Naive thymus-derived CD8-positive, alpha-beta T cell (primary cell): ENCODE measurements at regions not wholly inside any gene's neighbourhood (a gene's known extent, or its start where the extent isn't known, plus 50 kb on each side); places are given as distances from the start of the nearest gene placed in this dataset.

Experiments
- ATAC-seq, 2 donors: fragments of 150-1000 bp; cut with Tn5 transposase in 1 of 2; sonication (Bioruptor Pico), chemical (Tn5 transposase) in 1 of 2; 1 replicate in 1 of 2; 2 replicates in 1 of 2; pipeline ENCODE4 v1.10.0; 2021; ENCODE audit warnings: mild to moderate bottlenecking in 2 of 2, moderate library complexity in 2 of 2
- POLR2A ChIA-PET: fragments of 350-600 bp; sonication (Branson Sonifier 250); formaldehyde crosslinking; loops from one replicate; lab custom pipeline; 2021; ENCODE audit warnings: antibody characterized with exemption; lab: Charles Lee
- DNase-seq, 10 donors: peaks; one replicate each; pipeline versions ENCODE4 v3.0.0 to v3.0.0-alpha.2; 2020 to 2022
- H3K27ac Mint-ChIP-seq, 10 donors: one replicate each; pipeline ENCODE4 v1.8.0; 2020 to 2022; ENCODE audit warnings: mild to moderate bottlenecking in 10 of 10, mixed read lengths in 10 of 10, moderate library complexity in 4 of 10, inconsistent platforms in 1 of 10
- H3K27me3 Mint-ChIP-seq, 5 donors: one replicate each; pipeline ENCODE4 v1.8.0; 2021 to 2022; ENCODE audit warnings: mixed read lengths in 5 of 5
- H3K36me3 Mint-ChIP-seq, 3 donors: one replicate each; pipeline ENCODE4 v1.8.0; 2020 to 2022; ENCODE audit warnings: mixed read lengths in 3 of 3, mild to moderate bottlenecking in 2 of 3, inconsistent platforms in 1 of 3
- H3K4me1 Mint-ChIP-seq, 4 donors: one replicate each; pipeline ENCODE4 v1.8.0; 2021 to 2022; ENCODE audit warnings: mixed read lengths in 4 of 4
- H3K4me3 Mint-ChIP-seq, 10 donors: one replicate each; pipeline ENCODE4 v1.8.0; 2020 to 2022; ENCODE audit warnings: mild to moderate bottlenecking in 10 of 10, mixed read lengths in 10 of 10, moderate library complexity in 6 of 10, inconsistent platforms in 1 of 10
- H3K9me3 Mint-ChIP-seq, 9 donors: one replicate each; pipeline ENCODE4 v1.8.0; 2020 to 2022; ENCODE audit warnings: mixed read lengths in 9 of 9, mild to moderate bottlenecking in 3 of 9, inconsistent platforms in 1 of 9, moderate library complexity in 1 of 9

DNA sequence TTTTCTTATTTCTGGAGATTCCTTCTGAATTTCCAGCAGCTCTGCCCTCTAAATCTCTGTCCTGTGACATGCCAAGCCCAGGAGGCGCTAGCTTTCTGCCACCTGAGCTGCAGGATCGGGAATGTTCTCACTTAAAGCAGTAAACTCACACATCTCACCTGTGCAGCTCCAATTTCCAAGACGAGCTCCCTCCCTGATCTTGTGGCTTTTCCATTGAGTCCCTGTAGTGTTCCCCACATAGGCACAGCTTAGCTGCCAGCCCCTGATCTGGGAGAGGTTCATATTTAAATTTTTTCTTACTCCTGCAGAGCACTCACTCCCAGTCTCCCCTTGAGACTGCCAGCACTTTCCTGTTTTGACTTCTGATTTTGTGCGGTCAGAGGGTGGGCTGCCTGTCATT, 479.3 kb downstream of the GLRX3 start:
- peaks cover 0 to 6% (median 0%) of the 10 kb centered on the region in 3 donors for H3K36me3 Mint-ChIP-seq
- H3K4me3 Mint-ChIP-seq: no peak overlapping the region
- POLR2A ChIA-PET: no interaction called here
- H3K27me3 Mint-ChIP-seq: peaks cover 2 to 19% (median 8%) of the 10 kb centered on the region in 5 donors
- H3K9me3 Mint-ChIP-seq: peaks cover 0 to 21% (median 10%) of the 10 kb centered on the region in 9 donors
- no peak overlapping the region for H3K27ac Mint-ChIP-seq
- ATAC-seq (no peak), DNase-seq (no peak)
- H3K4me1 Mint-ChIP-seq: no peaks in the 10 kb centered on the region

DNA sequence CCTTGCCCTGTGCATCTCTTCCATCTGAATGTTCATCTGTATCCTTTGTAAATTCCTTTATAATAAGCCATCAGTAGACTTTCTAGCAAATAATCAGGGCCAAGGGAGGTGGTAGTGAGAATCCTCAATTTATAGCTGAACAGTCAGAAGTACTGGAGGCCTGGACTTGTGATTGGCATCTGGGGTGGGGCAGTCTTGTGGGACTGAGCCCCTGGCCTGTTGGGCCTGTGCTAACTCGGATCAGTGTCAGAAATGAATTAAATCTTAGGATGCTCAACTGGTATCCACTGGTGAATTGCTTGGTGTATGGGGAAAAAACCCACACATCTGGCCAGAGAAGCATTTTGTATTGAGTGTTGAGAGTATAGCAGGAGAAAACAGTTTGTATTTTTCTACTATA, 481.8 kb downstream of the GLRX3 start:
- Mint-ChIP-seq H3K36me3 (peaks cover 0 to under 1% (median 0%) of the 10 kb centered on the region in 3 donors), H3K4me1 (no peaks in the 10 kb centered on the region), H3K9me3 (peaks cover 0 to 9% (median 4%) of the 10 kb centered on the region in 9 donors), H3K4me3 (no peak overlapping the region), H3K27ac (no peak overlapping the region), H3K27me3 (peaks cover 8 to 44% (median 24%) of the 10 kb centered on the region in 5 donors)
- POLR2A ChIA-PET: no interaction called here
- ATAC-seq: no peak
- DNase-seq: no peak

DNA sequence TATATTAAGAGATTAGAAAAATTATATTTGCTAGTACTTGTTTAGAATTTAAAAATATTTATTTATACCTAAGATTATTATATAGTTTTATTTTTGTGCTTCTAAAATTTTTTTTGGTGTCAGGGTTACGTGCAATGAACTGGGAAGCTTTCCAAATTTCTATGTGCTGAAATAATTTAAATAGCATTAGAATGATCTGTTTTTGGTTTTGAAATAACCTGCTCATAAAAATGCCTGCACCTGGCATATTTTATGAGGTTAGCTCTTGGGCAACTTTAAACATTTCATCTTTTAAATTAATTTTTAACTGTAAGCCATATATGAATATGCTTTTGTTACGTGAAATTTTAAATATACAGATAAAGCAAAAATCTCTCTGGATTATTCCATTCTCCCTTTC, 482.5 kb downstream of the GLRX3 start:
- peaks cover 10 to 51% (median 27%) of the 10 kb centered on the region in 5 donors for H3K27me3 Mint-ChIP-seq
- no peak overlapping the region for H3K4me3 Mint-ChIP-seq
- H3K36me3 Mint-ChIP-seq: no peaks in the 10 kb centered on the region
- H3K9me3 Mint-ChIP-seq: peaks cover 0 to 3% (median 1%) of the 10 kb centered on the region in 9 donors
- no peaks in the 10 kb centered on the region for H3K4me1 Mint-ChIP-seq
- DNase-seq: no peak
- POLR2A ChIA-PET: no interaction called here
- no peak for ATAC-seq
- H3K27ac Mint-ChIP-seq: no peak overlapping the region

DNA sequence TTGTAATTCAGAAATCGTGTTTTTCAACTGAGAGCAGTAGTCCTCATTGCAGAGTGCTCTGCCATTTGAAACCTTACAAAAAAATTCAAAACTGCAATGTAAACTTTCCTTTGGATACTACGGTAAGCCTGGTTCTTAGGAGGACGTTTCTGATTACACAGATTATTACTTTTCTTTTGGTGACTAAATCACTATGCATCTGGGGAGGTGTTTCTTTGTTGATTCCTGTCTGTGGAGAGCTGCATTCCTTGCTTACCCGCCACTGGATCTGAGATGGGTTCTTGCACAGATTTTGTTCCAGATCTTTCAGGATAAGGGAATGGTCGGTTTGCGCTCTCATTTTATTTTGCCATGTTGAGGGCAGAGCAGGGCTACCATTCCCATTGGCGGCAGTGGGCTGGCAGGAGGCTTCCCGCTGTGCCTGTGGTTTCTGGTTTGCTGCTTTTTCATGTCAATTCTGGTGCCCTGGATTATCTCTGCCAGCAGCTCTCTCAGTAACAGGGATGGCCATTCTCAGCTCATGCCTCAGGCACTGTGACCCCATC, 485.1 kb downstream of the GLRX3 start:
- H3K36me3 Mint-ChIP-seq: no peaks in the 10 kb centered on the region
- DNase-seq: no peak
- H3K4me1 Mint-ChIP-seq: no peaks in the 10 kb centered on the region
- no peak overlapping the region for H3K4me3 Mint-ChIP-seq
- no peak for ATAC-seq
- H3K27me3 Mint-ChIP-seq: peaks cover 12 to 64% (median 31%) of the 10 kb centered on the region in 5 donors
- POLR2A ChIA-PET: no interaction called here
- H3K9me3 Mint-ChIP-seq: no peaks in the 10 kb centered on the region
- H3K27ac Mint-ChIP-seq: no peak overlapping the region

DNA sequence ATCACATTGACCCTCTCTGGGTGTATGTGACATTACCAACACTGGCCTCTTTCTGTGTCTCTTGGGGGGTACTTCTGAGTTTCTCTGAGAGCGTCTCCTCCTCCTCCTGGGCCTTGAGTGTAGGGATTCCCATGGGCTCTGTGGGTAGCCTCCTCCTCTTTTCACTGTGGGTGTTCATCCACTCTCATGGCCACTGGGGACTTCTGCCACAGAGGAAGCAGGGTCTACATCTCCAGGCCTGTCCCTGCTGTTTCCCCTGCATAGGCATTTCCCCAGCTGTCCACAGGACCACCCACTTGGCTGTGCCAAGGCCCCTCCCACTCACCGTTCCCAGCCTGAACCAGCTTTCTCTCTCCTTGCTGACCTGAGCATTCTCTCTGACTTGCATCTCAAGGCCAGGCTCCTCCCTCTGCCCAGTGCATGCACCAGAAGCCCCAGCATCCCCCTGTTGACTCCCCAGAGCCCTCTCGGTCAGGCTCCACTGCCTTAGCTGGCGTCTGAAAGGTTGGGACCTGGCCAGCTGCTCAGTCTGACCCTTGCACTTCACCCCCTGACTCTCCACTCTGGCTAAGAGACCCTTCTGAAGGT, 487.6 kb downstream of the GLRX3 start:
- no peaks in the 10 kb centered on the region for H3K9me3 Mint-ChIP-seq
- no peak for DNase-seq
- no peaks in the 10 kb centered on the region for H3K36me3 Mint-ChIP-seq
- ATAC-seq: no peak
- no peaks in the 10 kb centered on the region for H3K4me1 Mint-ChIP-seq
- POLR2A ChIA-PET: no interaction called here
- H3K27me3 Mint-ChIP-seq: peaks cover 12 to 54% (median 21%) of the 10 kb centered on the region in 5 donors
- H3K4me3 Mint-ChIP-seq: no peak overlapping the region
- no peak overlapping the region for H3K27ac Mint-ChIP-seq

DNA sequence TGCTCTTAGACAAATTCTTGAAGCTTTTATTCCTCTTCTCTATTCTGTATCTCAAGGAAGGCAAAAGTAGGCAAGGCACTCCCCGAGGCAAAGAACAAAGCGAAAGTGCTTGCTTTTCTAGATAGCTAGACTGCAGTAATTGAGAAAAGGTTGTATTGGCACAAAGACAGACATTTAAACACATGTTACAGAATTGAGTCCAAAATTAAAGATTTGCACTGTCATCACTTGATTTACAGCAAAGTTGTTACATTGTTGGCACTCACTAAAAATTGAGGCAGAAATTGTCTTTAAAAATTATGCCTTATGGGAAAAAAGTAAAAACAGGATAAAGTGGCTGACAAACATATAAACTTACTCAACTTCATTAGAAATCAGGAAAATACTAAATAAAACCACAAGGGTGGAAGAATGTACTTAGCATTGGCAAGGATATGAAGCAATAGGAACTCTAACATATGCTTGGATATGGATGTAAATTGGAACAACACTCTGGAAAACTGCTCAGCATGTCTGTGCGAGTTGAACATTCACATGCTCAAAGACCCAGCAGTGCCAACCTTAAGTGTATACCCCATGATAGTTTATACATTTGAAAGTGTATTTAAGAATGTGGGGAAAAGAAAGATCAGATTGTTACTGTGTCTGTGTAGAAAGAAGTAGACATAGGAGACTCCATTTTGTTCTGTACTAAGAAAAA, 491.3 kb downstream of the GLRX3 start:
- ATAC-seq (no peak), DNase-seq (no peak)
- H3K9me3 Mint-ChIP-seq: no peaks in the 10 kb centered on the region
- no peak overlapping the region for H3K27ac Mint-ChIP-seq
- H3K27me3 Mint-ChIP-seq: peaks cover 0 to 45% (median 17%) of the 10 kb centered on the region in 5 donors
- H3K4me3 Mint-ChIP-seq: no peak overlapping the region
- H3K4me1 Mint-ChIP-seq: peaks cover 0 to 8% (median 0%) of the 10 kb centered on the region in 4 donors
- H3K36me3 Mint-ChIP-seq: no peaks in the 10 kb centered on the region
- POLR2A ChIA-PET: no interaction called here

DNA sequence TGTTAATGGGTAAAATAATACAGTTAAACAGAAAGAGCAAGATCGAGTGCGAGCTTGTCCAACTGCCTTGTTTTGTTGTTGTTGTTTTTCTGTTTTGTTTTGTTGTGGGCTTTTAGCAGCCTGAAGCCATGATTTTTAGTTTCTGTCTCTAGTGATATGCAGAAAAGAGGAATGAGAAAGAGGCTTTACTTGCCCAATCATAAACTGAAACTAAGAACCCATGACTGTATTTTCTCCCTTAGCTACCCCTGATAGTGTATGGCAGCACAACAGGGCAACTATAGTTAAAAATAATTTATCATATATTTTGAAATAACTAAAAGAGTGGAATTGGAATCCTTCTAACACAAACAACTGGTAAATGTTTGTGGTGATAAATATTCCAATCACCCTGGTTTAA, 493.9 kb downstream of the GLRX3 start:
- Mint-ChIP-seq H3K36me3 (peaks cover 0 to 5% (median 0%) of the 10 kb centered on the region in 3 donors), H3K9me3 (peaks cover 0 to 9% (median 3%) of the 10 kb centered on the region in 9 donors), H3K27me3 (peaks cover 6 to 29% (median 16%) of the 10 kb centered on the region in 5 donors), H3K27ac (no peak overlapping the region), H3K4me3 (no peak overlapping the region), H3K4me1 (peaks cover 0 to 8% (median 0%) of the 10 kb centered on the region in 4 donors)
- ATAC-seq (no peak), DNase-seq (no peak)
- POLR2A ChIA-PET: no interaction called here

DNA sequence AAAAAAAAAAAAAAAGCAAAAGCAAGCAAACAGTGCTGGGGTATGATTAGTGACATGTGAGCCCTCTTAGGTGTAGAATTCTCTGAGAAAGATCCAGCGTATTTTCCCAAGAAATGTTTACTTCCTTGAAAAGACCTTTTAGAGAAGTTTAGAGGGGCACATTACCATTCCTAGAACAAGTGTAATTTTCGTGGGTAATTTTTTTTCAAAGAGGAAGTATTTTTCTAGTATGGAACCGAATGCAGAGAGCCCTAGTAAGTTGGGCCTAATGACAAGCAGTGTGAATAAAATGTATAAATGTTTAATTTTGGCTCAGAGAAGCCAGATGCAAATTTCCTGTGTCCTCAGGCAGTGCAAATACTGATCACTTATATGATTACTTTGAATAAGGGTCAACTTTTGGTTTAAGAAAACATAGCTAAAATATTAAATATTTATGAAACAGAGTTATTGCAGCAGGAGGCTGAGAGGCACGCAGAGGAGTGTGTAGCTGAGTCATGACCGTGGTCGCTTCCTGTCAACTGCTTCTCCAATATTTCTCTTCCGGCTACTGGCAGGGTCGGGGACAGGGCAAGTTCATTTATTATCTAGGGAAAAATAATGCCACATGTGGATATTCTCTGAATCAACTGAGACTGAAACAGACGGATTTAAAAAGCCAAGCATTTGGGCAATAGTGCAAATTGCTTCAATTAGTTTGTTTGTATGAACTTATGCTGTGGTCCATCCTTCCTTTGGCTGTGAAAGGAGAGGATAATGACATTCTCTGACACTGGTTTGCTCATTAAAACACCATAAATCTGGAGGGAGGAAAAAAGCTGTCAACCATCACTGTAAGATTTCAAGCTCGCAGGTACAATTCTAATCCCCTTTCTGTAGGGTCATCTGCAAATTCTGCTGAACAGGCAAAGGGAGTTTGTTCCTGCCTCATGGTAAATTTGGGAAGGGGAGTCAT, 495.2 kb downstream of the GLRX3 start:
- Mint-ChIP-seq H3K36me3 (peaks cover 0 to 5% (median 0%) of the 10 kb centered on the region in 3 donors), H3K4me3 (no peak overlapping the region), H3K4me1 (peaks cover 0 to 8% (median 0%) of the 10 kb centered on the region in 4 donors), H3K27ac (no peak overlapping the region), H3K27me3 (peaks cover 15 to 37% (median 28%) of the 10 kb centered on the region in 5 donors), H3K9me3 (peaks cover 0 to 9% (median 3%) of the 10 kb centered on the region in 9 donors)
- ATAC-seq (no peak), DNase-seq (no peak)
- POLR2A ChIA-PET: no interaction called here

DNA sequence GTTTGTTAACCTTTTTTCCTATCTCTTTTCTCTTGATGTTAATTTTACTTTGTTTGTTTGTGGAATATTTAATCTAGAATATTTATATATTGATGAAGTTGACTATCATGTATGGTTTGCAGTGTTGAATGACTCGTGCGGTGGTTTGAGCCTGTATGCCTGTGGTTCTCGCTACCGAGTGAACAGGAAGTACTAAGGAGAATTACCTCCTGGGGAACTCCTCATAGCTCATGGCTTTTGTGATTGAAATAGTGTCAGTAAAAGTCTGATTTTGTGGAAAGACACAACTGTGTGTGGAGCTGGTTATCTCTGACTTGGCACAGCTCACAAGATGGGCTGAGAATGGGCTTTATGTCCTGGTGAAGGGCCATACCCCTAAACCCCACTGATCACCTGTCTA, 498.6 kb downstream of the GLRX3 start:
- no peak for ATAC-seq
- DNase-seq: no peak
- Mint-ChIP-seq H3K27ac (no peak overlapping the region), H3K36me3 (peaks cover 0 to 5% (median 0%) of the 10 kb centered on the region in 3 donors), H3K4me1 (peaks cover 0 to 8% (median 0%) of the 10 kb centered on the region in 4 donors), H3K27me3 (peaks cover 20 to 58% (median 32%) of the 10 kb centered on the region in 5 donors), H3K9me3 (peaks cover 0 to 9% (median 3%) of the 10 kb centered on the region in 9 donors), H3K4me3 (no peak overlapping the region)
- POLR2A ChIA-PET: no interaction called here

DNA sequence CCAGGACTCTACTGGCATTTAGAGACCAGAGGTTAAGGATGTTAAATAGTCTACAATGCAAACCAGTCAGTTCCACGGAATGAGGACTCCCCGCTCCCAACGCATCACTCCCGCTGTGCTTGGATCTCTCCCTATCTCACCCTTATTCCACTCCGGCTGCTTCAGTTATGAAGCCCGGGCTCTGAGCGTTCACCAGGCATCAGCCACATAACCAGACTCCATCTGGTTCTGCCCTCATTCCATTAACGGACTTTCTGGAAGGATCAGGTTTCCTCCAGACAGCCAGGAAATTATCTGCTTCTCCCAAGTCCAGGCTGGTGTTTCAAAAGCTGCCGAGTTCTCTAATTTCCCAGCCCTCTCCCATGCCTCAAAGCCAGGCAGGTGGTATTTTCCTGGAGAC, 499.3 kb downstream of the GLRX3 start:
- peaks cover 20 to 58% (median 30%) of the 10 kb centered on the region in 5 donors for H3K27me3 Mint-ChIP-seq
- DNase-seq (no peak), ATAC-seq (no peak)
- H3K4me3 Mint-ChIP-seq: no peak overlapping the region
- H3K4me1 Mint-ChIP-seq: peaks cover 0 to 8% (median 0%) of the 10 kb centered on the region in 4 donors
- peaks cover 0 to 9% (median 3%) of the 10 kb centered on the region in 9 donors for H3K9me3 Mint-ChIP-seq
- POLR2A ChIA-PET: no interaction called here
- H3K27ac Mint-ChIP-seq: no peak overlapping the region
- peaks cover 0 to 5% (median 0%) of the 10 kb centered on the region in 3 donors for H3K36me3 Mint-ChIP-seq

DNA sequence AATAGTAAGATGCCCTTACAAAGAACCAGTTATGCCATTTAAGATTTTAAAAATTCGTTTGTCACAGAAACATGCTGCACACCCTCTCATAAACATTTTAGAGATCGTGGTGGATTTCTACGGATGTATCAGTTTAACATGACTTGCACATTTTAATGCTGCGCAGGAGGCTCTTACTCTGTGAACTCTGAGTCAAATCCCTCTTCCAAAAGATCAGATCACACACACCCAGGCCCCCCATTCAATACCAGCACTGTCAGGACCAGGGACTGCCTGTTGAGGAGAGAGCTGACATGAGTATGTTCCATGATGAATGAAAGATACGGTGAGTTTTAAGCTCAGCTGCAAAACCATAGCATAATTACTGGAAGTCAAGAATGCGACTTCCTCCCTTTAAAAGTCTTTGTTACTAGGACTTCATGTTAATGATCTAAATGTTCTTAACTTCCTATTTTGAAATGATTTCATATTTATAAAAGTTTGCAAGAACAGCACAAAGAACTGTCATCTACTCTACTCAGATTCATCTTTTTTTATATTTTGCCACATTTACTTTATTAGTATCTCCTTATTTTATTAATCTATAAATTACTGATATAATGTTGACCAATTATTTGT, 500.2 kb downstream of the GLRX3 start:
- H3K36me3 Mint-ChIP-seq: peaks cover 0 to 5% (median 0%) of the 10 kb centered on the region in 3 donors
- H3K9me3 Mint-ChIP-seq: peaks cover 0 to 9% (median 3%) of the 10 kb centered on the region in 9 donors
- no peak overlapping the region for H3K27ac Mint-ChIP-seq
- POLR2A ChIA-PET: no interaction called here
- H3K4me3 Mint-ChIP-seq: no peak overlapping the region
- peaks cover 20 to 58% (median 30%) of the 10 kb centered on the region in 5 donors for H3K27me3 Mint-ChIP-seq
- no peak for ATAC-seq
- peaks cover 0 to 5% (median 0%) of the 10 kb centered on the region in 4 donors for H3K4me1 Mint-ChIP-seq
- no peak for DNase-seq

DNA sequence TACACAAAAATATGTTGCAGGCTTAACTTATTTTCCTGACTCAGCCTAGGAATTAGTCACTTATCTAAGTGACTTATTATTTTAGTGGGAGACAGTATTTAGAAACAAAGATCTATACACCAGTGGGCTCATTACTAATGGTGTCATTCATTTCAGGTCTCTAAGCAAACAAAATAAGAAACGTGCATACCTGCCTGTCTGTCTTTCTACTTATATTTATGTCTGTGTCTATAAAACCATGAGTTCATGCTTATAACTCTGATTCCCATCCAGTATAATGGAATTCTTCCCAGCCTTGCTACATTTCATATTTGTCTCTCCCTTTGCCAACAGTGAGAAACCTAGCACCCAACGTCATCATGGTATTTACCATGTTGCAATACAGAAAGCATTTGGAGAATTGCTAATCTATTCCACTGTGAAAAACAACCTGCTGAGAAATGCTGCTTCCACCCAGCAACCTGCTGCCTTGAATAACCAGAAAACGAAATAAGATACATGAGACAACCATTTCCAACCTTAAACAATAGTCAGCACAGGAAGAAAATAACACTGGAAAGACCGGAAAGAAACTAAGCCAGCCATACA, 501.0 kb downstream of the GLRX3 start:
- ATAC-seq: no peak
- no peak for DNase-seq
- Mint-ChIP-seq H3K36me3 (peaks cover 0 to 5% (median 0%) of the 10 kb centered on the region in 3 donors), H3K4me1 (no peaks in the 10 kb centered on the region), H3K9me3 (peaks cover 0 to 9% (median 3%) of the 10 kb centered on the region in 9 donors), H3K4me3 (no peak overlapping the region), H3K27me3 (peaks cover 20 to 58% (median 29%) of the 10 kb centered on the region in 5 donors), H3K27ac (no peak overlapping the region)
- POLR2A ChIA-PET: no interaction called here
